Mesodermal cell (in vitro differentiated cells): ENCODE measurements at regions not wholly inside any gene's neighbourhood (a gene's known extent, or its start where the extent isn't known, plus 50 kb on each side); places are given as distances from the start of the nearest gene placed in this dataset.
A peak's percentile ranks its signal among the peaks of the same experiment; 100 is the strongest.

ENCODE experiments used
- H3K27ac ChIP-seq: 2 replicates; pipeline ENCODE4 v1.7.0; 2013; ENCODE audit warnings: mild to moderate bottlenecking, low read depth, low read length, moderate library complexity; ENCODE audit not compliant: severe bottlenecking
- H3K36me3 ChIP-seq: 2 replicates; pipeline ENCODE4 v1.7.1; 2013; ENCODE audit warnings: mild to moderate bottlenecking, low read length, moderate library complexity; ENCODE audit not compliant: control insufficient read depth, insufficient read depth
- H3K4me1 ChIP-seq: one replicate; pipeline ENCODE4 v1.7.1; 2013; ENCODE audit warnings: mild to moderate bottlenecking, low read length; ENCODE audit not compliant: insufficient read depth, control insufficient read depth, poor library complexity, severe bottlenecking
- H3K4me3 ChIP-seq: 2 replicates; pipeline ENCODE4 v1.7.0; 2013; ENCODE audit warnings: low read length, control low read depth, mild to moderate bottlenecking; ENCODE audit not compliant: insufficient read depth, poor library complexity, severe bottlenecking; ENCODE audit errors: extremely low read depth
- H3K9me3 ChIP-seq: 2 replicates; pipeline ENCODE4 v1.7.1; 2013; ENCODE audit warnings: mild to moderate bottlenecking, low read length, moderate library complexity; ENCODE audit not compliant: control insufficient read depth
- WGBS, 2 experiments: methylation state at CpG; one replicate each; pipeline ENCODE4 v1.1.5; 2013; ENCODE audit warnings: missing lambda C conversion rate in 2 of 2; ENCODE audit not compliant: insufficient coverage in 2 of 2; 5-methylcytosine and 5-hydroxymethylcytosine counted together

- peaks cover 41% of the 10 kb centered on the region for H3K4me1 ChIP-seq
- H3K4me3 ChIP-seq, result no peak overlapping the region
- 58 to 66% methylated on average over 12 to 15 of the region's 17 CpGs for WGBS, 2 experiments
- no peaks in the 10 kb centered on the region for H3K9me3 ChIP-seq
- H3K36me3 ChIP-seq, result no peaks in the 10 kb centered on the region
- H3K27ac ChIP-seq, result peak overlapping the region; percentile 58
Observed at GRCh38 chr17:77363821-77364361, 223.1 kb downstream of the SEC14L1 start.

GRCh38 chr17:77364381-77364911, 223.7 kb downstream of the SEC14L1 start:
- H3K9me3 ChIP-seq, result no peaks in the 10 kb centered on the region
- WGBS, 2 experiments, result 90 to 95% methylated on average over 7 of the region's 10 CpGs
- peaks cover 42% of the 10 kb centered on the region for H3K4me1 ChIP-seq
- H3K27ac ChIP-seq, result peak overlapping the region; percentile 58
- no peak overlapping the region for H3K4me3 ChIP-seq
- no peaks in the 10 kb centered on the region for H3K36me3 ChIP-seq

GRCh38 chr17:77364941-77365583, 224.3 kb downstream of the SEC14L1 start:
- no peaks in the 10 kb centered on the region for H3K36me3 ChIP-seq
- H3K4me3 ChIP-seq, result no peak overlapping the region
- H3K27ac ChIP-seq, result peak overlapping the region; percentile 85
- peaks cover 44% of the 10 kb centered on the region for H3K4me1 ChIP-seq
- 98% methylated on average over 4 to 6 of the region's 8 CpGs for WGBS, 2 experiments
- no peaks in the 10 kb centered on the region for H3K9me3 ChIP-seq

GRCh38 chr17:77365584-77366186, 224.9 kb downstream of the SEC14L1 start:
- H3K4me1 ChIP-seq, result peaks cover 44% of the 10 kb centered on the region
- peak overlapping the region; percentile 85 for H3K27ac ChIP-seq
- no peaks in the 10 kb centered on the region for H3K9me3 ChIP-seq
- no peak overlapping the region for H3K4me3 ChIP-seq
- H3K36me3 ChIP-seq, result no peaks in the 10 kb centered on the region
- WGBS, 2 experiments, result 50 to 60% methylated on average over 9 to 11 of the region's 11 CpGs

GRCh38 chr17:77366206-77366557, 225.4 kb downstream of the SEC14L1 start:
- peaks cover 47% of the 10 kb centered on the region for H3K4me1 ChIP-seq
- no peaks in the 10 kb centered on the region for H3K9me3 ChIP-seq
- no peaks in the 10 kb centered on the region for H3K36me3 ChIP-seq
- no peak overlapping the region for H3K4me3 ChIP-seq
- peak overlapping the region; percentile 85 for H3K27ac ChIP-seq
- 55 to 63% methylated on average over 2 to 3 of the region's 5 CpGs for WGBS, 2 experiments

GRCh38 chr17:77366558-77367245, 225.9 kb downstream of the SEC14L1 start:
- H3K4me3 ChIP-seq, result no peak overlapping the region
- H3K27ac ChIP-seq, result peak overlapping the region; percentile 85
- no peaks in the 10 kb centered on the region for H3K9me3 ChIP-seq
- 74 to 93% methylated on average over 3 to 7 of the region's 8 CpGs for WGBS, 2 experiments
- H3K36me3 ChIP-seq, result no peaks in the 10 kb centered on the region
- H3K4me1 ChIP-seq, result peaks cover 52% of the 10 kb centered on the region

GRCh38 chr17:77369544-77369971, 228.8 kb downstream of the SEC14L1 start:
- H3K9me3 ChIP-seq, result no peaks in the 10 kb centered on the region
- H3K4me1 ChIP-seq, result peaks cover 41% of the 10 kb centered on the region
- 90 to 98% methylated on average over 11 of the region's 13 CpGs for WGBS, 2 experiments
- H3K36me3 ChIP-seq, result no peaks in the 10 kb centered on the region
- no peak overlapping the region for H3K27ac ChIP-seq
- H3K4me3 ChIP-seq, result no peak overlapping the region

- no peaks in the 10 kb centered on the region for H3K36me3 ChIP-seq
- H3K9me3 ChIP-seq, result no peaks in the 10 kb centered on the region
- 93 to 95% methylated on average over 3 to 4 of the region's 5 CpGs for WGBS, 2 experiments
- H3K4me1 ChIP-seq, result peaks cover 43% of the 10 kb centered on the region
- no peak overlapping the region for H3K27ac ChIP-seq
- no peak overlapping the region for H3K4me3 ChIP-seq
Observed at GRCh38 chr17:77370586-77370985, 229.8 kb downstream of the SEC14L1 start.

GRCh38 chr17:77371117-77371887, 230.5 kb downstream of the SEC14L1 start:
- Histone ChIP-seq H3K27ac (peak overlapping the region; percentile 84), H3K9me3 (no peaks in the 10 kb centered on the region), H3K4me1 (peaks cover 44% of the 10 kb centered on the region), H3K36me3 (peaks cover 2% of the 10 kb centered on the region), H3K4me3 (no peak overlapping the region)
- 91 to 92% methylated on average over 20 of the region's 20 CpGs for WGBS, 2 experiments

- peak overlapping the region; percentile 84 for H3K27ac ChIP-seq
- peaks cover 8% of the 10 kb centered on the region for H3K36me3 ChIP-seq
- peak overlapping the region; percentile 87 for H3K4me3 ChIP-seq
- no peaks in the 10 kb centered on the region for H3K9me3 ChIP-seq
- 26 to 28% methylated on average over 8 to 9 of the region's 16 CpGs for WGBS, 2 experiments
- H3K4me1 ChIP-seq, result peaks cover 44% of the 10 kb centered on the region
Observed at GRCh38 chr17:77371888-77372443, 231.2 kb downstream of the SEC14L1 start.
